GM23338 (cell line): ENCODE measurements at regions not wholly inside any gene's neighbourhood (a gene's known extent, or its start where the extent isn't known, plus 50 kb on each side); places are given as distances from the start of the nearest gene placed in this dataset.

Source experiments
- ATAC-seq: fragments of 200-7000 bp; cut with Tn5 transposase; 3 replicates; pipeline ENCODE4 v1.9.1; 2020
- DNase-seq: peaks from one replicate; pipeline ENCODE4 v3.0.0-alpha.2; 2015; ENCODE audit warnings: low spot score
- H2AFZ ChIP-seq: fragments of 200-600 bp; sonication (generic); 2 replicates; pipeline ENCODE4 v1.8.0; 2016; ENCODE audit warnings: antibody characterized with exemption, mild to moderate bottlenecking, moderate library complexity
- H3F3A ChIP-seq: fragments of 200-600 bp; sonication (generic); replicated peaks from 2 replicates; pipeline ENCODE4 v1.8.0; 2017; ENCODE audit warnings: antibody characterized with exemption, mixed run types, low read depth
- H3K27ac ChIP-seq: fragments of 200-600 bp; sonication (generic); 2 replicates; pipeline ENCODE4 v1.6.1; 2016; ENCODE audit warnings: low read depth
- H3K27me3 ChIP-seq: fragments of 200-600 bp; sonication (generic); 2 replicates; pipeline ENCODE4 v1.8.0; 2016; ENCODE audit warnings: mild to moderate bottlenecking, mixed run types, moderate library complexity; ENCODE audit not compliant: insufficient read depth
- H3K36me3 ChIP-seq: fragments of 200-600 bp; sonication (generic); 2 replicates; pipeline ENCODE4 v1.8.0; 2016; ENCODE audit warnings: mild to moderate bottlenecking; ENCODE audit not compliant: insufficient read depth
- H3K4me1 ChIP-seq: fragments of 200-600 bp; sonication (generic); 2 replicates; pipeline ENCODE4 v1.8.0; 2016; ENCODE audit warnings: mild to moderate bottlenecking, moderate library complexity; ENCODE audit not compliant: insufficient read depth
- H3K4me2 ChIP-seq: fragments of 200-600 bp; sonication (generic); 2 replicates; pipeline ENCODE4 v1.7.1; 2017; ENCODE audit warnings: mixed run types
- H3K4me3 ChIP-seq: fragments of 200-600 bp; sonication (generic); 2 replicates; pipeline ENCODE4 v1.6.1; 2016; ENCODE audit warnings: mixed run types
- H3K79me2 ChIP-seq: fragments of 200-600 bp; sonication (generic); replicated peaks from 2 replicates; pipeline ENCODE4 v1.8.0; 2017; ENCODE audit warnings: mild to moderate bottlenecking; ENCODE audit not compliant: insufficient read depth
- H3K9me2 ChIP-seq: fragments of 200-600 bp; sonication (generic); 2 replicates; pipeline ENCODE4 v1.8.0; 2017; ENCODE audit not compliant: insufficient read depth
- H4K20me1 ChIP-seq: fragments of 200-600 bp; sonication (generic); replicated peaks from 2 replicates; pipeline ENCODE4 v1.8.0; 2017; ENCODE audit warnings: mild to moderate bottlenecking; ENCODE audit not compliant: insufficient read depth
- H3K27ac Mint-ChIP-seq: 2 replicates; pipeline ENCODE4 v1.8.0; 2020; ENCODE audit warnings: inconsistent platforms, mild to moderate bottlenecking, moderate library complexity, mixed read lengths
- H3K27me3 Mint-ChIP-seq: 3 replicates; pipeline ENCODE4 v1.8.0; 2022; ENCODE audit warnings: low read depth, mild to moderate bottlenecking, moderate library complexity, mixed read lengths, inconsistent platforms; ENCODE audit not compliant: insufficient read depth, poor library complexity
- H3K36me3 Mint-ChIP-seq: 3 replicates; pipeline ENCODE4 v1.8.0; 2021; ENCODE audit warnings: low read depth, mild to moderate bottlenecking, inconsistent platforms, moderate library complexity, mixed read lengths
- H3K4me1 Mint-ChIP-seq: 3 replicates; pipeline ENCODE4 v1.8.0; 2020; ENCODE audit warnings: mild to moderate bottlenecking, inconsistent platforms, mixed read lengths
- H3K4me3 Mint-ChIP-seq: 3 replicates; pipeline ENCODE4 v1.8.0; 2021; ENCODE audit warnings: moderate library complexity, mild to moderate bottlenecking, inconsistent platforms, mixed read lengths
- H3K9me3 Mint-ChIP-seq: 3 replicates; pipeline ENCODE4 v1.8.0; 2020; ENCODE audit warnings: moderate library complexity, mild to moderate bottlenecking, inconsistent platforms, mixed read lengths
- CTCF ChIP-seq, 2 experiments: fragments of 200-600 bp in 1 of 2; sonication (generic) in 1 of 2; conservative IDR thresholded peaks; 2 replicates each; pipeline versions ENCODE4 v1.5.1 to v1.6.1; 2016 to 2017; ENCODE audit warnings: antibody characterized with exemption in 2 of 2, low read depth in 2 of 2, mild to moderate bottlenecking in 2 of 2, moderate library complexity in 1 of 2
- NANOG ChIP-seq: IDR thresholded peaks from 2 replicates; pipeline ENCODE4 v1.6.1; 2016; ENCODE audit warnings: antibody characterized with exemption, borderline replicate concordance
- ZNF462 ChIP-seq: fragments of 250-450 bp; sonication (Bioruptor Pico); IDR thresholded peaks from 2 replicates; pipeline ENCODE4 v1.5.0; 2020; ENCODE audit warnings: mild to moderate bottlenecking, moderate library complexity

- TF ChIP-seq ZNF462 (CRISPR knock-in tag) (no peak), NANOG (no peak)
These were observed 127.9 kb upstream of the NRBF2 start (continued) for GRCh38 chr10:63005246-63005645.

DNA sequence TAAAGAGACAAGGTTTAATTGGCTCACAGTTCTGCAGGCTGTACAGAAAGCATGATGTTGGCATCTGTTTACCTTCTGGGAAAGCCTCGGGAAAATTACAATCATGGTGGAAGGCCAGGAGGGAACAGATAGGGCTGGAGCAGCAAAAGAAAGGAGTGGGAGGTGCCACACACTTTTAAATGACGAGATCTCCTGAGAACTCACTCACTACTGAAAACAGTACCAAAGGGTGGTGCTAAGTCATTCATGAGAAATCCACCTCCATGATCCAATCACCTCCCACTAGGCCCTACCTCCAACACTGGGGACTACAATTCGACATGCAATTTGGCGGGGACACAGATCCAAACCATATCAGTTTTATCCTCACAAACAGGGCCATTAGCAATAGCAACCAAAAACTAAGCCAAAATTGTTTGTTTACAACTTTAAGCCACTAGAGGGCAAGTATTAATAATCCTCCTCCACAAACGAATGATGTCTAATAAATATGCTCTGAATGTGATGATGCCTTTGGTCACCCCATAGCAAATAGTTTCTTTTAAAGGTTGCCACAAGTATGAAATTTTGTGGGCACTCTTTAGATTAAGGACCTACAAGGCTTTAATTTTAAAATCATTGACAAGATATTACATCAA lies 129.2 kb upstream of the NRBF2 start:
- H3K27ac Mint-ChIP-seq: no peak overlapping the region
- Histone ChIP-seq H4K20me1 (no peaks in the 10 kb centered on the region), H3K79me2 (no peaks in the 10 kb centered on the region), H3K9me2 (no peaks in the 10 kb centered on the region), H3K36me3 (no peaks in the 10 kb centered on the region), H3K4me1 (no peaks in the 10 kb centered on the region), H3K4me3 (no peak overlapping the region), H3K4me2 (no peak overlapping the region), H3K27ac (no peak overlapping the region), H3K27me3 (no peaks in the 10 kb centered on the region), H3F3A (no peaks in the 10 kb centered on the region), H2AFZ (peak overlapping the region; percentile 66)
- ATAC-seq: peak; percentile 43; the same call in 2 of the 3 replicates
- DNase-seq: peak; percentile 35
- no peak overlapping the region for H3K4me3 Mint-ChIP-seq
- H3K4me1 Mint-ChIP-seq: no peaks in the 10 kb centered on the region; the same call in 2 of the 3 replicates
- no peaks in the 10 kb centered on the region for H3K27me3 Mint-ChIP-seq
- TF ChIP-seq CTCF (conservative IDR thresholded peaks at IDR 0.05; ENCODE audit: low read depth in 2 of 2) (peak in 1 of 2 experiments; percentile 65; a peak in 3 of 4 replicates), ZNF462 (CRISPR knock-in tag) (no peak)
- H3K9me3 Mint-ChIP-seq: no peaks in the 10 kb centered on the region
- no peaks in the 10 kb centered on the region for H3K36me3 Mint-ChIP-seq
